ENCODE measurements at regions not wholly inside any gene's neighbourhood (a gene's known extent, or its start where the extent isn't known, plus 50 kb on each side); places are given as distances from the start of the nearest gene placed in this dataset.

DNA sequence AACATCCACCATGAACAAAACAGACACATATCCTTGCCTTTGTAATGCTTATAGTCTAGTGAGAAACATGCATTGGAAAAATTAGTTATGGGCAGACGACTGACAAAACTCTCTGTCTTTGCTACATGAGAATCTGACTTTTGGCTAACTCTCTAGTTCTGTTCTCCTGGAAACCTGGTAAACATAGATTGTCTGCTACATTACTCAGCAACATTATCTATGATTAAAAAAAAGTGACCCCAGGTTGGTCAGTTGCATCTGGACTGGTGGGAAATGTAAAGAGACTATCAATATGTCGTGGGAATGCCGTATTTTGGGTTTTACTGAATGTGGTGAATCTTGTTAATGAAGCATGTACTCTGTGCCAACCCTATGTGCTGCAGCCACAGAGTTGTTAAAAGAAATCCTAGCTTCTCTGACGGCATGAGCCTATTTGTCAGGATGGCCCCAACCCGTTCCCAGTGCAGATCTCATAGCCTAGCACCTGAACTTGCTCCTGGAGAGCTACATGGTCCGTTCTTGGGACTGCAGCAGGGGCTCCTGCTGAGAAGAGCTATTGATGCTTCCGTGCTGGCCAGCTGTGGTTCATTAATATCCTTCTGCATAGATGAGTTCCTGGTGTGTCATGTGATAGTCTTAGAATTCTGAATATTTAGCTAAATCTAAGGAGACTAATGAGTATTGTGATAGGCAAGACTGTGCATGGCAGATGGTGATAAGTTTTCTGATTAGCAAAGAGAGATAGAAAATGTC is 311.7 kb upstream of the ZNF717 start (continued):
- no peak for TF ChIP-seq ELK1 (IDR thresholded peaks at IDR 0.05; ENCODE audit: low read depth, low read length)
- TF ChIP-seq SIX5 (IDR thresholded peaks at IDR 0.05; ENCODE audit: low read depth, low read length, severe bottlenecking) = no peak
- TF ChIP-seq, protein P1, sequence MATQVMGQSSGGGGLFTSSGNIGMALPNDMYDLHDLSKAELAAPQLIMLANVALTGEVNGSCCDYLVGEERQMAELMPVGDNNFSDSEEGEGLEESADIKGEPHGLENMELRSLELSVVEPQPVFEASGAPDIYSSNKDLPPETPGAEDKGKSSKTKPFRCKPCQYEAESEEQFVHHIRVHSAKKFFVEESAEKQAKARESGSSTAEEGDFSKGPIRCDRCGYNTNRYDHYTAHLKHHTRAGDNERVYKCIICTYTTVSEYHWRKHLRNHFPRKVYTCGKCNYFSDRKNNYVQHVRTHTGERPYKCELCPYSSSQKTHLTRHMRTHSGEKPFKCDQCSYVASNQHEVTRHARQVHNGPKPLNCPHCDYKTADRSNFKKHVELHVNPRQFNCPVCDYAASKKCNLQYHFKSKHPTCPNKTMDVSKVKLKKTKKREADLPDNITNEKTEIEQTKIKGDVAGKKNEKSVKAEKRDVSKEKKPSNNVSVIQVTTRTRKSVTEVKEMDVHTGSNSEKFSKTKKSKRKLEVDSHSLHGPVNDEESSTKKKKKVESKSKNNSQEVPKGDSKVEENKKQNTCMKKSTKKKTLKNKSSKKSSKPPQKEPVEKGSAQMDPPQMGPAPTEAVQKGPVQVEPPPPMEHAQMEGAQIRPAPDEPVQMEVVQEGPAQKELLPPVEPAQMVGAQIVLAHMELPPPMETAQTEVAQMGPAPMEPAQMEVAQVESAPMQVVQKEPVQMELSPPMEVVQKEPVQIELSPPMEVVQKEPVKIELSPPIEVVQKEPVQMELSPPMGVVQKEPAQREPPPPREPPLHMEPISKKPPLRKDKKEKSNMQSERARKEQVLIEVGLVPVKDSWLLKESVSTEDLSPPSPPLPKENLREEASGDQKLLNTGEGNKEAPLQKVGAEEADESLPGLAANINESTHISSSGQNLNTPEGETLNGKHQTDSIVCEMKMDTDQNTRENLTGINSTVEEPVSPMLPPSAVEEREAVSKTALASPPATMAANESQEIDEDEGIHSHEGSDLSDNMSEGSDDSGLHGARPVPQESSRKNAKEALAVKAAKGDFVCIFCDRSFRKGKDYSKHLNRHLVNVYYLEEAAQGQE (IDR thresholded peaks at IDR 0.05; ENCODE audit: low read depth, low read length) = no peak
- TF ChIP-seq NFYB (IDR thresholded peaks at IDR 0.05; ENCODE audit: insufficient read depth, low read depth, low read length) = no peak
- TF ChIP-seq, protein P2, sequence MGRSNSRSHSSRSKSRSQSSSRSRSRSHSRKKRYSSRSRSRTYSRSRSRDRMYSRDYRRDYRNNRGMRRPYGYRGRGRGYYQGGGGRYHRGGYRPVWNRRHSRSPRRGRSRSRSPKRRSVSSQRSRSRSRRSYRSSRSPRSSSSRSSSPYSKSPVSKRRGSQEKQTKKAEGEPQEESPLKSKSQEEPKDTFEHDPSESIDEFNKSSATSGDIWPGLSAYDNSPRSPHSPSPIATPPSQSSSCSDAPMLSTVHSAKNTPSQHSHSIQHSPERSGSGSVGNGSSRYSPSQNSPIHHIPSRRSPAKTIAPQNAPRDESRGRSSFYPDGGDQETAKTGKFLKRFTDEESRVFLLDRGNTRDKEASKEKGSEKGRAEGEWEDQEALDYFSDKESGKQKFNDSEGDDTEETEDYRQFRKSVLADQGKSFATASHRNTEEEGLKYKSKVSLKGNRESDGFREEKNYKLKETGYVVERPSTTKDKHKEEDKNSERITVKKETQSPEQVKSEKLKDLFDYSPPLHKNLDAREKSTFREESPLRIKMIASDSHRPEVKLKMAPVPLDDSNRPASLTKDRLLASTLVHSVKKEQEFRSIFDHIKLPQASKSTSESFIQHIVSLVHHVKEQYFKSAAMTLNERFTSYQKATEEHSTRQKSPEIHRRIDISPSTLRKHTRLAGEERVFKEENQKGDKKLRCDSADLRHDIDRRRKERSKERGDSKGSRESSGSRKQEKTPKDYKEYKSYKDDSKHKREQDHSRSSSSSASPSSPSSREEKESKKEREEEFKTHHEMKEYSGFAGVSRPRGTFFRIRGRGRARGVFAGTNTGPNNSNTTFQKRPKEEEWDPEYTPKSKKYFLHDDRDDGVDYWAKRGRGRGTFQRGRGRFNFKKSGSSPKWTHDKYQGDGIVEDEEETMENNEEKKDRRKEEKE (IDR thresholded peaks at IDR 0.05) = no peak
